ENCODE measurements at regions not wholly inside any gene's neighbourhood (a gene's known extent, or its start where the extent isn't known, plus 50 kb on each side); places are given as distances from the start of the nearest gene placed in this dataset.

DNA sequence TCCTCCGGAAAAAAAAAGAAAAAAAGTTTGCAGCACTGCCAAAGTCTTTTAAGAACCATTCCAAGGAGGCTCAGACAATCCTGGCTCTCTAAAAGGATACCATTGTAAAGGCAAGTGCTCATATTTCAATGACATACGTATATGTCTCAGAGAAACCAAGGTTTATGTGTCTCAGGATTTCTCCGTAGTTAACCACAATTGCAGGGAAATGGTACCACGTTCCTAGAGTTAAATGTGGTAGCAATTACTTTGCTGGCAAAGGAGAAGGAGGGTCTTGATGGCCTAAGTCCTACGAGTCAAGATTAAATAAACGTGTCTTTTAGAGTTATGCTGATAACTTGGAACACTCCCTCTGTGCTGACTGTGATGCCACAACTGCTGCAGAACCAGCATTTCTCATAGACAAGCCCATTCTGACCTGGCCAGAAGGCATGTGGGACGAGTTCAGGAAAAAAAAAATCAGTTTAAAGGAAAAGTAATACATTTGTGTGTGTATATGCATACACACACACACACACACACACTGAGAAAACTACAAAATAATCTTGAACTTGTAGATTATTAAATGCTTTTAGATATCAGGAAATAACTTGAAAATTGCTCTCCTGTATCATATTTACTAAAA, 245.9 kb downstream of the FGFR2 start:
- TF ChIP-seq, protein P1, sequence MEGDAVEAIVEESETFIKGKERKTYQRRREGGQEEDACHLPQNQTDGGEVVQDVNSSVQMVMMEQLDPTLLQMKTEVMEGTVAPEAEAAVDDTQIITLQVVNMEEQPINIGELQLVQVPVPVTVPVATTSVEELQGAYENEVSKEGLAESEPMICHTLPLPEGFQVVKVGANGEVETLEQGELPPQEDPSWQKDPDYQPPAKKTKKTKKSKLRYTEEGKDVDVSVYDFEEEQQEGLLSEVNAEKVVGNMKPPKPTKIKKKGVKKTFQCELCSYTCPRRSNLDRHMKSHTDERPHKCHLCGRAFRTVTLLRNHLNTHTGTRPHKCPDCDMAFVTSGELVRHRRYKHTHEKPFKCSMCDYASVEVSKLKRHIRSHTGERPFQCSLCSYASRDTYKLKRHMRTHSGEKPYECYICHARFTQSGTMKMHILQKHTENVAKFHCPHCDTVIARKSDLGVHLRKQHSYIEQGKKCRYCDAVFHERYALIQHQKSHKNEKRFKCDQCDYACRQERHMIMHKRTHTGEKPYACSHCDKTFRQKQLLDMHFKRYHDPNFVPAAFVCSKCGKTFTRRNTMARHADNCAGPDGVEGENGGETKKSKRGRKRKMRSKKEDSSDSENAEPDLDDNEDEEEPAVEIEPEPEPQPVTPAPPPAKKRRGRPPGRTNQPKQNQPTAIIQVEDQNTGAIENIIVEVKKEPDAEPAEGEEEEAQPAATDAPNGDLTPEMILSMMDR (conservative IDR thresholded peaks at IDR 0.05; ENCODE audit: low read length), result no peak
- TF ChIP-seq EZH2phosphoT487 (IDR thresholded peaks at IDR 0.05; ENCODE audit: borderline replicate concordance), result no peak
